Activated T-helper 1 cell treated with anti-CD3 and anti-CD28 coated beads, Interleukin-12 subunit alpha, Interleukin-12 subunit beta, Interleukin-2, Interleukin-4 antibody, amounts not matched to agents 30 ng/mL and 10 ng/mL and 1 ng/mL, durations not matched to agents 14 hours and 24 hours and 36 hours (primary cell): ENCODE measurements at regions not wholly inside any gene's neighbourhood (a gene's known extent, or its start where the extent isn't known, plus 50 kb on each side); places are given as distances from the start of the nearest gene placed in this dataset.

ENCODE experiments used
- DNase-seq: peaks from one replicate; pipeline ENCODE4 v3.0.0; 2021; ENCODE audit warnings: low spot score
- H3K27ac Mint-ChIP-seq: one replicate; pipeline ENCODE4 v1.8.0; 2021; ENCODE audit warnings: mild to moderate bottlenecking, mixed read lengths
- H3K27me3 Mint-ChIP-seq: one replicate; pipeline ENCODE4 v1.8.0; 2022; ENCODE audit warnings: mild to moderate bottlenecking, moderate library complexity, mixed read lengths; ENCODE audit not compliant: insufficient read depth
- H3K36me3 Mint-ChIP-seq: one replicate; pipeline ENCODE4 v1.8.0; 2021; ENCODE audit warnings: low read depth, mixed read lengths
- H3K4me1 Mint-ChIP-seq: one replicate; pipeline ENCODE4 v1.8.0; 2021; ENCODE audit warnings: low read depth, mixed read lengths
- H3K4me3 Mint-ChIP-seq: one replicate; pipeline ENCODE4 v1.8.0; 2021; ENCODE audit warnings: mild to moderate bottlenecking, moderate library complexity, mixed read lengths
- H3K9me3 Mint-ChIP-seq: one replicate; pipeline ENCODE4 v1.8.0; 2021; ENCODE audit warnings: mixed read lengths
- intact Hi-C: fragments of 100-400 bp; cut with micrococcal nuclease; formaldehyde crosslinking; loops from one replicate; pipeline ENCODE4 v1.15.1; 2024

DNA sequence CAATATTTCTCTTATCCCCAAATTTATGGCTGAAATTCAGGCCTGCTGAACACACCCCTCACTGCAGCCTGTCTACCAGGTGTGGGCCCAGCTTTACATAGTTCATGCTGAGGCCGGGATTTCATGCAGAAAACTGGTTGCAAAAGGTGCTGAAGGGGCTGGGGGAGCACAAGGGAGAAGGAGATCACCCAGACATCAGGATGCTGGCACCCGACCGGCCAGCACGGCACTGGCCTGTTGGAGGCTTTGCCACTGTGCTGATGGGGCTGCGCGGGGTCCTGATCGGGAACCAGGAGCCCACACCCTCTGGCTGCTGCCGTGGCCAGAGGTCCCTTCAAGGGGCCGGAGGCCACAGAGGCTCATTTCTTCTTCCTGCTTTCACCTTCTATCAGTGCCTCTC lies 177.9 kb upstream of the C2CD4B start:
- H3K9me3 Mint-ChIP-seq = no peaks in the 10 kb centered on the region
- intact Hi-C loops = no loop called here

DNA sequence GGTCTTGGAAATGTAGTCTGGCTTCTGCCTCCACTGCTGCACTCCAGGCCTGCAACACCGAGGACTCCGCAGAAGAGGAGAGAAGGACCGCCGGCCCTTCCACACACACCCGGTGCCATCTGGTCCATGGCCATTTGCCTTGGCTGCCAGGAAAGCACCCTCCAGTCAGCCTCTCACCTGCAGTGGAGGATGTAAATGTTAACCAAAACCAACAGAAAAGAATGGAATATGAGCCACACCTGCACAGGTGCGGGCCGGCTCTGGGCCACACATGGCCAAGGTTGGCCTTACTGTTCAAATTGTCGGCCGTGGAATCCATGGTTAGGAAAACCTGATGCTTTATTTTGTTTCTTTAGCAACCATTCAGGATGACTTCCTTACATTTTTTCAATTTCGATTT lies 178.3 kb upstream of the C2CD4B start:
- Mint-ChIP-seq H3K4me1 (peaks cover 7% of the 10 kb centered on the region), H3K36me3 (no peaks in the 10 kb centered on the region), H3K27ac (no peak overlapping the region), H3K9me3 (no peaks in the 10 kb centered on the region), H3K27me3 (no peaks in the 10 kb centered on the region), H3K4me3 (no peak overlapping the region)
- intact Hi-C loops = no loop called here
- DNase-seq = no peak

More for the DNA sequence above, 177.9 kb upstream of the C2CD4B start:
- H3K27me3 Mint-ChIP-seq = no peaks in the 10 kb centered on the region
- DNase-seq = no peak
- H3K27ac Mint-ChIP-seq = no peak overlapping the region
- no peak overlapping the region for H3K4me3 Mint-ChIP-seq
- no peaks in the 10 kb centered on the region for H3K36me3 Mint-ChIP-seq
- H3K4me1 Mint-ChIP-seq = peaks cover 7% of the 10 kb centered on the region

DNA sequence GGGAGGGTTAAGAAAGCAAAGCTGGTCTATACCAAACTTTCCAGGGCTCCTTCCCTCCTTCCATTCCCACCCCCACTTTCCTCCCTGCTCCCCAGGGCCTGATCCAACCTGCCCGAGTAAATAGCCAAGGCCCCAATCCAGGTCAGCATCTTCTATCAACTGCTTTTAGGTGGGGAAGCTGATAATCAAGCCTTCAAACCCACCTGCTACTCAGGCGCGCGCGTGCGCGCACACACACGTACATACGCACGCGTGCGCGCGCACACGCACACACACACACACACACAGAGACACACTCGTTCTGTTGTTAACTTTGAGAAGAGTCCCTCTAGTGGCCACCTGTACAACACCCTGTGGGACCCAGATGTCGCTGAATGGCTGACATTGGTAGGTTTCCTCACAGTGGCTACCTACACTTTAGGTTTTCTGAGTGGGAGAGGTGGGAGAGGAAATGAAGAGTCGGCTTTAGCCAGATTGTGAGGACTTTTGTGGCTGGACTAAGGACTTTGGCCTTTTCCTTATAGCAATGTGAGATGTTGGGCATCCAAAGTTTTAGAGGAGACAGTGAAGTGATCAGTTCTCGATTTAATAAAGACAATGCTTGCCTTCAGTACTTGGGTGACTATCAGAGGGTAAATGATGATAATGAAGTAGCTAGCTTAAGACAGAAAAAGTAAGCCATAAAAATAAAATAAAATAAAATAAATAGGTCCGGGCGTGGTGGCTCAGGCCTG lies 179.9 kb upstream of the C2CD4B start:
- H3K4me3 Mint-ChIP-seq = peak overlapping the region; percentile 73
- intact Hi-C loops = loop anchor here (1.0 to 5.0 kb wide), 2 partner anchors 45 to 473 kb away; partner anchors contain the start of gene TLN2
- no peaks in the 10 kb centered on the region for H3K9me3 Mint-ChIP-seq
- peaks cover 7% of the 10 kb centered on the region for H3K4me1 Mint-ChIP-seq
- H3K36me3 Mint-ChIP-seq = no peaks in the 10 kb centered on the region
- DNase-seq = peak; percentile 24
- no peaks in the 10 kb centered on the region for H3K27me3 Mint-ChIP-seq
- H3K27ac Mint-ChIP-seq = no peak overlapping the region

DNA sequence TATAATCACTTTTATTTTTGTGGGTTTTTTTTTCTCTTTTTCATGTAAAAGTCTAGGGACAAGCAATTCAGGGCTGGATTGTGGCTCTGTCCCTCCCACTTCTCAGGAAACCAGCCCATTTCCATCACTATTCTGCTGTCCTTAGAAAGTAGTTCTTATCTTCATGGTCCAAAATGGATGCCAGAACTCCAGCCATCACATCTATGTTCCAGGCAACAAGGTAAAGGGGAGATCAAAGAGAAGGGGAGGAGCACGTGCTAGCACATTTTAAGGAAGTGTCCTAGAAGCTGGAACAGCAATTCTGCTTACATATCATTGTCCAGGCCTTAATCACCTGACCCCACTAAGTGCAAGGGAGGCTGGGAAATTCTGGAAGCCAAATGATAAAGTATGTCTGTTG lies 181.1 kb upstream of the C2CD4B start:
- intact Hi-C loops = loop anchor here (5.0 kb wide), 1 partner anchor 474 kb away; no protein-coding TSS in a partner anchor
- Mint-ChIP-seq H3K27ac (no peak overlapping the region), H3K4me1 (peaks cover 7% of the 10 kb centered on the region), H3K9me3 (no peaks in the 10 kb centered on the region), H3K36me3 (no peaks in the 10 kb centered on the region), H3K27me3 (no peaks in the 10 kb centered on the region), H3K4me3 (no peak overlapping the region)
- no peak for DNase-seq

DNA sequence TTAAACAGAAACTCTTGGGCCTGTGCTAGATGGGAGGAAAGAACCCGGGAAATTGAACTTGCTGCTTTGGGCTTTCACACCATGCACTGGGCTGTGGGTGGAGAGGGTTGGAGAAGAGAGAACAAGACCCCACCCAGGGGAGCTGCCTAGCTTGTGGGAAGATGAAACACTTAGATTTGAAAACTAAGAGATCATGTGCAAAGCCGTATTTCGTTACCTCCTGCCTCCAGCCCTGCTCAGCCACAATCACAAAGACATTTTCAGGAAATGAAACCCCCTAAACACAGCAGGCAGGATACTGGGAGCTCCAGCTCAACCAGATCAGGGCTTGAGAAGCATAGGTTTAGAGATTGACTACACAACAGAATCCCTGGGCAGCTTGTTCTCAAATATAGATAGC lies 183.0 kb upstream of the C2CD4B start:
- DNase-seq = no peak
- H3K27me3 Mint-ChIP-seq = peaks cover 3% of the 10 kb centered on the region
- H3K4me1 Mint-ChIP-seq = peaks cover 7% of the 10 kb centered on the region
- H3K27ac Mint-ChIP-seq = no peak overlapping the region
- intact Hi-C loops = loop anchor here (5.0 kb wide), 1 partner anchor 476 kb away; no protein-coding TSS in a partner anchor
- H3K4me3 Mint-ChIP-seq = no peak overlapping the region
- no peaks in the 10 kb centered on the region for H3K36me3 Mint-ChIP-seq
- no peaks in the 10 kb centered on the region for H3K9me3 Mint-ChIP-seq

DNA sequence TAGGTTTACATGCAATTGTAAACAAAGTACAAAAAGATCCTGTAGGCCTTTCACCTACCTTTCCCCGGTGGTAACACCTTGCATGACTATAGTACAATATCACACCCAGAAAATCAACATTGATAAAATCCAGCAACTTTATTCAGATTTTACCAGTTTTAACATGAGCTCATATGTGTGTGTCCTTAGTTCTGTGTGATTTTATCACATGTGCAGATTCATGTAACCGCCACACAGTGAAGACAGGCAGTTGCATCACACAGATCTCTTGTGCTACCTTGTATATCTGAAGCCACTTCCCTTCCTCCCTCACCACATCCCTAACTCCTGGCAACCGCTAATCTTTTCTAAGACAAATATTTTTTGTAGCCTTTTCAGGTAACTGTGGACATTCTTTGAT lies 183.5 kb upstream of the C2CD4B start:
- Mint-ChIP-seq H3K27ac (no peak overlapping the region), H3K36me3 (no peaks in the 10 kb centered on the region), H3K27me3 (peaks cover 3% of the 10 kb centered on the region), H3K9me3 (no peaks in the 10 kb centered on the region), H3K4me3 (no peak overlapping the region), H3K4me1 (peaks cover 7% of the 10 kb centered on the region)
- intact Hi-C loops = loop anchor here (5.0 kb wide), 1 partner anchor 476 kb away; no protein-coding TSS in a partner anchor
- no peak for DNase-seq

DNA sequence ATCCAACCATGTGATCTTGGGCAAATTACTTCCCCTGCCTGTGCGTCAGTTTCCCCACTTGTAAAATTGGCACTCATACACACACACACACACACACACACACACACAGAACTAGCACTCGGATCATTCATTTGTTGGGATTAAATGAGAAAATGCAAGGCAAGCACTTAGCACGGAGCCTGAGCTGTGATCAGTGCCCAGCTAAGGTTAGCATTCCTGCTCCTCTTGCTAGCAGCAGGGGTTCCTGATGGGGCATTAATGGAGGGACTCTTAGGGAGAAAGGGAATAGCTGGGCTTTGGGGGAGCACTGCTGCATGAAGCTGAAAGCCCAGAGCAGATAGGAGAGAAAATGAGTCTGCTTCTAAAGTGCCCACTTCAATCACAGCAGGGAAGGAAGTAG lies 187.7 kb upstream of the C2CD4B start:
- Mint-ChIP-seq H3K27me3 (peaks cover 7% of the 10 kb centered on the region), H3K9me3 (no peaks in the 10 kb centered on the region), H3K36me3 (no peaks in the 10 kb centered on the region), H3K4me3 (no peak overlapping the region), H3K27ac (no peak overlapping the region), H3K4me1 (no peaks in the 10 kb centered on the region)
- intact Hi-C loops = no loop called here
- no peak for DNase-seq

DNA sequence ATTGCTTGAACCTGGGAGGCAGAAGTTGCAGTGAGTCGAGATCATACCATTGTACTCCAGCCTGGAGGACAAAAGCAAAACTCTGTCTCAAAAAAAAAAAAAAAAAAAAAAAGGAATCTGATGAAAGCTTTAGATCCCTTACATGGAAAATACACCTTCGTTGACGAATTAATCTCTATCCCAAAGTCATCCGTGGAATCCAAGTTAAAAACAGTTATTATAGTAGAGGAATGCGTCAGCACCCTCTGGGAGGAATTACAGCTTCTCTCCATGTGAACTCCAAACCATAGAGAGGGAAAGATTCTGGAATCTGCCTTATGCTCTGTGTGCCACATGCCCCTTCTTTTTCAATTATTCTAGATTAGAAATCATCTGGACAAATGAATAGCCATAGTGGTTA lies 192.3 kb upstream of the C2CD4B start:
- H3K36me3 Mint-ChIP-seq = no peaks in the 10 kb centered on the region
- H3K4me1 Mint-ChIP-seq = no peaks in the 10 kb centered on the region
- no peak overlapping the region for H3K27ac Mint-ChIP-seq
- H3K27me3 Mint-ChIP-seq = peaks cover 13% of the 10 kb centered on the region
- no peak overlapping the region for H3K4me3 Mint-ChIP-seq
- DNase-seq = no peak
- intact Hi-C loops = no loop called here
- H3K9me3 Mint-ChIP-seq = no peaks in the 10 kb centered on the region

DNA sequence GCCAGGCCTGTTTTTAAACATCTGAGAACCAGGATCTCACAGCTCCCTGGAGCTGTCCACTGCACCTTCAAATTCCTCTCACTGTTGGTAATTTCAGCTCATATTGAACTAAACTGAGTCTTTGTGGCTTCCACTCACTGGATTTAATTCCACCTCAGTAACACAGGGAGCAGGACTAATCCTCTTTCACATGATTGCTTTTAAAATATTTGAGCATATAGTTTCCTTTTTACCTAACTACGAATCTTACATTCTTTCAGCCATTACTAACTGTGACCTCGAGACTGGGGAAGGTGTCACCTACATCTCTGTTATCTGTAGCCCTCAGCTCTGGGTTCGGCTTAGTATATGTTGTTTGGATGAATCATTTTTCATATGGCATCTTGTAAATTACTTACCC lies 194.3 kb upstream of the C2CD4B start:
- DNase-seq = no peak
- no peak overlapping the region for H3K27ac Mint-ChIP-seq
- H3K36me3 Mint-ChIP-seq = no peaks in the 10 kb centered on the region
- H3K9me3 Mint-ChIP-seq = no peaks in the 10 kb centered on the region
- intact Hi-C loops = no loop called here
- no peak overlapping the region for H3K4me3 Mint-ChIP-seq
- H3K27me3 Mint-ChIP-seq = peaks cover 9% of the 10 kb centered on the region
- H3K4me1 Mint-ChIP-seq = no peaks in the 10 kb centered on the region

DNA sequence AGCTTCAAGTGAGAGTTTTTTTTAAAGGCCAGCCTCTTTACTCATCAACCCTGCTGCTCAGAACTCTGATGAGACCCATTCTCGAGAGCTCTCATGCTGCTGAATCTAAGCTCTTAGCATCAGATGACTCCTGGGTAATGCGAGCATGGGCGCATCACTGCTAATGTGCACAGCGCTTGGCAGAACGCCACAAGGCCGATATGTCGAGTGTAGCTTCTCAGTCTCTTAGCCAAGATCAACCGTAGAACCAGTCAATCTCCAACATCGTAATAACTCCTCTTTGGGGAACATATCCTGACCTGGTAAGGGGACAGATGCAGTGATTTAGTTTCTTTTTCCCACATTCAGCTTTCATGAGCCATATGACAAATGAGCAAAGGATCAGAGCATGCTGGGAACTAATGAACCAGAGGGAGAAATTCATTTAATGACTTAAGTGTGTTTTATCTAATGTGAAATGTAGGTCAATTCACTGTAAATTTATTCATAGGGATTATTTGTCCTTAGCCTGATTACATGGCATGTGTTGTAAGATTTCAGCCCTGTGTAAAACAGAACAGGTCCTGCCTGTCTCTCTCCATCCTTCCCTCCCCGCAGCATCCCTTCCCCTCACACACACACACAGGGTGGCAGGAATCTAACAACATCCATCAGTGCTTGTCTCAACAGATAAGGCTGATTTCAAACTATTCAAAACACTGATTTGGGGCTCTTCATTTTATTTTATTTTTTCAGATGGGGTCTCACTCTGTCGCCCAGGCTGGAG lies 195.4 kb upstream of the C2CD4B start:
- H3K36me3 Mint-ChIP-seq = no peaks in the 10 kb centered on the region
- H3K9me3 Mint-ChIP-seq = no peaks in the 10 kb centered on the region
- H3K4me1 Mint-ChIP-seq = no peaks in the 10 kb centered on the region
- intact Hi-C loops = no loop called here
- DNase-seq = no peak
- no peak overlapping the region for H3K27ac Mint-ChIP-seq
- H3K27me3 Mint-ChIP-seq = peaks cover 13% of the 10 kb centered on the region
- no peak overlapping the region for H3K4me3 Mint-ChIP-seq

DNA sequence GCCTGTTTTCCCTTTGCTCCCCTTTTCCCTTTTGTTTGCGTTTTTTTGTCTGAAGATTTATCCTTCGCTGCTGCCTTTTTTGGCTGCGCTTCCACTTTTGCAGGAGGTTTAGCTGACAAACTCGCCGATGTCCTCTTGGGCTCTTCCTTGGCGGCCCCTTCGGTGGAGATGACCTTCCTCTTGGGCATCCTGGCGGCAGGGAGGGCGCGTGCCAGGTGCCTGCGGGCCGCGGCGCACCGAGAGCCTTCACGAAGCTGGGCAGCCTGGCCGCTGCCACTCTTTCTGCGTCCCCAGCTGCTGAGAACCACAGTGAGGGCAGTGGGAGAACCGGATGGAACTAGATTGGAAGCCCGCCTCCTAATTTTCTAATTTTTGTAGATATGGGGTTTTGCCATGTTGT lies 197.1 kb upstream of the C2CD4B start:
- Mint-ChIP-seq H3K27me3 (peaks cover 15% of the 10 kb centered on the region), H3K4me1 (no peaks in the 10 kb centered on the region), H3K27ac (no peak overlapping the region), H3K36me3 (no peaks in the 10 kb centered on the region), H3K4me3 (no peak overlapping the region), H3K9me3 (no peaks in the 10 kb centered on the region)
- intact Hi-C loops = no loop called here
- DNase-seq = no peak

DNA sequence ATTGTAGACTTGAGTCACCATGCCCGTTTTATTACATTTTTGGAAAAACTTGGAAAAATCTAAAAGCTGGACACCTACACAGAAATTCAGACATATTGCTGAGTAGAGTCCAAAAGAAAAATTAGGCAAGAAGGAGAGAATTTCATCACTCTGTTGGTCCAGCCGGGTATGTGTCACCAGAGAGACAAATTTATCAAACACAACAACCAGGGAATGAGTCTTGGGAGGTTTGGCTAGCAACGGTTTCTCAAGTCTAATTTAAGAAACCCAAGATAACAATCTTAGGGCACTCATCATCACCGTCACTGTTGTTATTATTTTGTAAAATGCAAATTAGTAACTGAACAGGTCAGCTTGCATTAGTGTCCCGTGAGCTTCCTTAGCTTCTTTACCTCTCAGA lies 197.5 kb upstream of the C2CD4B start:
- Mint-ChIP-seq H3K9me3 (no peaks in the 10 kb centered on the region), H3K4me3 (no peak overlapping the region), H3K36me3 (no peaks in the 10 kb centered on the region), H3K27ac (no peak overlapping the region), H3K4me1 (no peaks in the 10 kb centered on the region), H3K27me3 (peaks cover 13% of the 10 kb centered on the region)
- intact Hi-C loops = no loop called here
- no peak for DNase-seq

DNA sequence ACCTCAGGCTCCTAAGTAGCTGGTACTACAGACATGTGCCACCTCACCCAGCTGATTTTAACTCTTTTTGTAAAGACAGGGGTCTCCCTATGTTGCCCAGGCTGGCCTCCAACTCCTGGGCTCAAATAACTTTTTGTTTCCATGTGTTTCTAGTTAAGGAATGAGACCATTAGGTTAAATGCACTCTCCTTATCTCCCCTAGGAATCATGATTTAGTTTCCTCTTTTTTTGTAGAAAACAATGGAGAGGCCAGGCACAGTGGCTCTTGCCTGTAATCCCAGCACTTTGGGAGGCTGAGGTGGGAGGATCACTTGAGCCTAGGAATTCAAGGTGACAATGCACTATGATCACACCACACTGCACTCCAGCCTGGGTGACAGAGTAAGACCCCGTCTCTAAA lies 198.8 kb upstream of the C2CD4B start:
- H3K4me1 Mint-ChIP-seq = no peaks in the 10 kb centered on the region
- no peaks in the 10 kb centered on the region for H3K36me3 Mint-ChIP-seq
- peaks cover 8% of the 10 kb centered on the region for H3K27me3 Mint-ChIP-seq
- intact Hi-C loops = no loop called here
- no peak overlapping the region for H3K27ac Mint-ChIP-seq
- no peaks in the 10 kb centered on the region for H3K9me3 Mint-ChIP-seq
- DNase-seq = no peak
- no peak overlapping the region for H3K4me3 Mint-ChIP-seq
